H1 (cell line): ENCODE measurements at regions not wholly inside any gene's neighbourhood (a gene's known extent, or its start where the extent isn't known, plus 50 kb on each side); places are given as distances from the start of the nearest gene placed in this dataset.

Source experiments
- JUN ChIP-seq: IDR thresholded peaks from 2 replicates; pipeline ENCODE4 v1.6.1; 2011; ENCODE audit warnings: low read depth, mild to moderate bottlenecking, improper control_type of control experiment, low read length
- KDM4A ChIP-seq: IDR thresholded peaks from one replicate; pipeline ENCODE4 v1.7.1; 2012; ENCODE audit warnings: low read depth, mild to moderate bottlenecking, moderate library complexity, low read length, inconsistent platforms; ENCODE audit not compliant: severe bottlenecking
- POLR2A ChIP-seq, 2 experiments: IDR thresholded peaks; 1 replicate in 1 of 2; 2 replicates in 1 of 2; pipeline ENCODE4 v1.6.1; 2011; ENCODE audit warnings: low read depth in 2 of 2, low read length in 2 of 2, mild to moderate bottlenecking in 2 of 2; ENCODE audit errors: control extremely low read depth in 1 of 2

DNA sequence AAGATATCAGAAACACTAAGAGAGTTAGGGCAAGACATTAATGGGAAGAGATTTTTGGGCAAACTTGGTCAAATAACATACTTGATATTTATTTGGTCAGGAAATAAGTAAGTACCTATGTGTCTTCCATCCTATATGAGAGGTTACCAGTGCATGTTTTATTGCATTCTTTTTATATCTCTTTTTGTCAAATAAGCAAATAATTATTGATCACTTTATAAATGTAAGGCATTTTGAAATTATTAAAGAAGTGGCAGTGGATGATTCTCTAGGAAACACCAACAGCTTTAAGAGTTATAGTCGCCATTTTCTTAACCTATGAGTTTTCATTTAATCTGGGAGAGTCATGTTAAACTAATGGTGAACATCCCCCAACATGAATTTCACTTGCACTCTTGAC, 453.3 kb downstream of the MEIS1 start:
- TF ChIP-seq POLR2A (IDR thresholded peaks at IDR 0.05; ENCODE audit: control extremely low read depth in 1 of 2, low read depth in 2 of 2, low read length in 2 of 2) (no peak), JUN (no peak), KDM4A (no peak)
